ENCODE measurements at regions not wholly inside any gene's neighbourhood (a gene's known extent, or its start where the extent isn't known, plus 50 kb on each side); places are given as distances from the start of the nearest gene placed in this dataset.
A peak's percentile ranks its signal among the peaks of the same experiment; 100 is the strongest.

DNA sequence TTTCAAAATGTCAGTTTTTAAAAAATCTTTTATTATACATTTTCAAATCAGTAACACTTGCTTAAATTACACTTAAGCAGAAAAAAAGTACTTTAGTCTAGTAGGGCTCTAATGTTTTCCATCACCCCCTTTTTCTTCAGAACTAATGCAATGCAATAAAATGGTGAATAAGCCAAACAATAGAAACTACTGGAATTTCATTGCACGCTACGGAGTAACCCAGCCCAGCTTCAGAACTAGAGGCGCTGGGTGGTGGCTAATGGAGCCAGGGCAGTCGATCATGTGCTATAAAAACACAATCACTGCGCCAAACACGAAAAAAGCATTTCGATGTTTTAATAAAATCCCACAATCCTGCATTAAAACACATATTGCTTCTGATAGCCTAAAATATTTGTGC lies 59.9 kb upstream of the ODAD2 start:
- DNase-seq, result no peak

DNA sequence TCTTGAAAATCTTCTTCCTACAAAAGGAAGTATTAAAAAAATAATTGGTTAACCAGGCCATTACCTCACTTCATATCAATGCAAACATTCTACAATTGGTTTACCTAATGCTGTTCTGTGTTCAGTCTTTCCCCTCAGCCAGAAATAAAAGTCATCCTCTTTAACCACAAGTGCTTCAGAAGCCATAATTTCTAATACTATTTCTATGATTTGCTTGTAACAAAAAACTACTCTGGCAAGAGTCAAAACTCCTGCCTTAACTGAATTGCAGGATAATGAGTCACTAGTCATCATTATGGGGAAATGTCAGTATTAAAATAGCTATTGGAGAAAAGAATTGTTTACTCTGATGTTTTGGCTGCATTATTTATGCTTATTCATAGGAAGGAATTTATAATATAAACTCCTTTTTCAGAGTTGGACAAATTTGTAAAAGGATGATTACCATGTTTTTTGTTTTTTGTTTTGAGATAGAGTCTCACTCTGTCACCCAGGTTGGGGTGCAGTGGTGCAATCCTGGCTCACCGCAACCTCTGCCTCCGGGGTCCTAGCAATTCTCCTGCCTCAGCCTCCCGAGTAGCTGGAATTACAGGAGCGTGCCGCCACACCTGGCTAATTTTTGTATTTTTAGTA lies 55.5 kb upstream of the ODAD2 start:
- peak; percentile 6 to 55 (median 49) for DNase-seq

DNA sequence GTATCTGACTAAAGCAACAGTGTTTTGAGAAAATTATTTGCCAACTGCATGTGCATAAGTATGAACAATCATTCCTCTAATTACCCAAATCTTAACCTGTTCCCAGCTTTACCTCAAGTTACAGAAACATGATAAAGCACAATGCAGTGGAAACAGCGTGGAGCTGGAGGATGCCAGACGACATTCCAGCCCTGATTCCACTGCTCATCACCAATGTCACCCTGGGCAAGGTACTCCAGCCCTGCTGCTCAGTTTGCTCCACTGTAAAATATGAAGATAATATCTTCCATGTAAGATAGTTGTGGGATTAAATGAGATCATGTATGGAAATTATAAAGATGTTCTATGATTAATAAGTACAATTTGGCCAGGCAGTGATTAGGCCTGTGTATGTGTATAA lies 50.4 kb upstream of the ODAD2 start:
- no peak for DNase-seq
